Ishikawa (cell line): ENCODE measurements at regions not wholly inside any gene's neighbourhood (a gene's known extent, or its start where the extent isn't known, plus 50 kb on each side); places are given as distances from the start of the nearest gene placed in this dataset.

Source experiments
- CEBPB ChIP-seq: IDR thresholded peaks from 2 replicates; pipeline ENCODE4 v1.6.1; 2012
- CREB1 ChIP-seq: IDR thresholded peaks from 2 replicates; pipeline ENCODE4 v1.6.1; 2012; ENCODE audit warnings: low read depth
- EGR1 ChIP-seq: IDR thresholded peaks from 2 replicates; pipeline ENCODE4 v1.6.1; 2012
- EP300 ChIP-seq: IDR thresholded peaks from 2 replicates; pipeline ENCODE4 v1.6.1; 2012; ENCODE audit warnings: borderline replicate concordance
- FOXM1 ChIP-seq: IDR thresholded peaks from 2 replicates; pipeline ENCODE4 v1.6.1; 2012; ENCODE audit warnings: low read depth, borderline replicate concordance
- NFIC ChIP-seq: IDR thresholded peaks from 2 replicates; pipeline ENCODE4 v1.6.1; 2012
- RAD21 ChIP-seq: IDR thresholded peaks from 2 replicates; pipeline ENCODE4 v1.6.1; 2012; ENCODE audit warnings: low read depth
- TAF1 ChIP-seq: IDR thresholded peaks from 2 replicates; pipeline ENCODE4 v1.6.1; 2012; ENCODE audit warnings: low read depth, mild to moderate bottlenecking
- TCF12 ChIP-seq: IDR thresholded peaks from 2 replicates; pipeline ENCODE4 v1.6.1; 2012; ENCODE audit warnings: low read depth
- TEAD4 ChIP-seq: IDR thresholded peaks from 2 replicates; pipeline ENCODE4 v1.6.1; 2012
- USF1 ChIP-seq: IDR thresholded peaks from 2 replicates; pipeline ENCODE4 v1.6.1; 2012
- YY1 ChIP-seq: IDR thresholded peaks from 2 replicates; pipeline ENCODE4 v1.6.1; 2012; ENCODE audit warnings: low read depth
- ZBTB7A ChIP-seq: IDR thresholded peaks from 2 replicates; pipeline ENCODE4 v1.6.1; 2012; ENCODE audit warnings: low read depth
- TF ChIP-seq, protein P1 (sequence below): IDR thresholded peaks from 2 replicates; pipeline ENCODE4 v1.6.1; 2012
- TF ChIP-seq, protein P2 (sequence below): IDR thresholded peaks from 2 replicates; pipeline ENCODE4 v1.6.1; 2012; ENCODE audit warnings: low read depth, mild to moderate bottlenecking

DNA sequence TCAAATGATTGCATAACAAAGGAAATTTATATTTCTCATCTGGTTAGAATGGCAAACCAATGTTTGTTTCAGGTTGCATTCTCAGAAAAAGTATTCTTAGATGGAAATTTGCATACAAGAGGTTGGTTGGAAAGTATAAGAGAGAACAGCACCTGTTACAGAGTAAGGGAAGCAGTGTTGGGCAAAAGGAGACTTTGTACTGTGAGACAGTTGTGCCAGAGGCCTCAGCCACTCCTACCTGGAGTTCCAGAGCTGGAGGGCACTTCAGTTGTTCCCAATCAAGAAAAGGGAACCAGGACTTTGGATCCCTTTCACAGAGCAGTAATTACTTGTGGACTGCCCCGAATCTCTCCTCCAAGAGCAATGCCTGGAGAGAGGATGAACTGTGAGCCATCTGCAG is 81.8 kb downstream of the SPRY2 start:
- TF ChIP-seq, protein P1, sequence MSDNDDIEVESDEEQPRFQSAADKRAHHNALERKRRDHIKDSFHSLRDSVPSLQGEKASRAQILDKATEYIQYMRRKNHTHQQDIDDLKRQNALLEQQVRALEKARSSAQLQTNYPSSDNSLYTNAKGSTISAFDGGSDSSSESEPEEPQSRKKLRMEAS, result no peak
- TF ChIP-seq EP300, result no peak
- TF ChIP-seq RAD21, result no peak

- TF ChIP-seq, protein P2, sequence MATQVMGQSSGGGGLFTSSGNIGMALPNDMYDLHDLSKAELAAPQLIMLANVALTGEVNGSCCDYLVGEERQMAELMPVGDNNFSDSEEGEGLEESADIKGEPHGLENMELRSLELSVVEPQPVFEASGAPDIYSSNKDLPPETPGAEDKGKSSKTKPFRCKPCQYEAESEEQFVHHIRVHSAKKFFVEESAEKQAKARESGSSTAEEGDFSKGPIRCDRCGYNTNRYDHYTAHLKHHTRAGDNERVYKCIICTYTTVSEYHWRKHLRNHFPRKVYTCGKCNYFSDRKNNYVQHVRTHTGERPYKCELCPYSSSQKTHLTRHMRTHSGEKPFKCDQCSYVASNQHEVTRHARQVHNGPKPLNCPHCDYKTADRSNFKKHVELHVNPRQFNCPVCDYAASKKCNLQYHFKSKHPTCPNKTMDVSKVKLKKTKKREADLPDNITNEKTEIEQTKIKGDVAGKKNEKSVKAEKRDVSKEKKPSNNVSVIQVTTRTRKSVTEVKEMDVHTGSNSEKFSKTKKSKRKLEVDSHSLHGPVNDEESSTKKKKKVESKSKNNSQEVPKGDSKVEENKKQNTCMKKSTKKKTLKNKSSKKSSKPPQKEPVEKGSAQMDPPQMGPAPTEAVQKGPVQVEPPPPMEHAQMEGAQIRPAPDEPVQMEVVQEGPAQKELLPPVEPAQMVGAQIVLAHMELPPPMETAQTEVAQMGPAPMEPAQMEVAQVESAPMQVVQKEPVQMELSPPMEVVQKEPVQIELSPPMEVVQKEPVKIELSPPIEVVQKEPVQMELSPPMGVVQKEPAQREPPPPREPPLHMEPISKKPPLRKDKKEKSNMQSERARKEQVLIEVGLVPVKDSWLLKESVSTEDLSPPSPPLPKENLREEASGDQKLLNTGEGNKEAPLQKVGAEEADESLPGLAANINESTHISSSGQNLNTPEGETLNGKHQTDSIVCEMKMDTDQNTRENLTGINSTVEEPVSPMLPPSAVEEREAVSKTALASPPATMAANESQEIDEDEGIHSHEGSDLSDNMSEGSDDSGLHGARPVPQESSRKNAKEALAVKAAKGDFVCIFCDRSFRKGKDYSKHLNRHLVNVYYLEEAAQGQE, result no peak
- no peak for TF ChIP-seq CREB1
- TF ChIP-seq TCF12, result no peak
- TF ChIP-seq USF1, result no peak
- TF ChIP-seq TEAD4, result no peak
Observed at GRCh38 chr13:80256352-80256932, 84.5 kb downstream of the SPRY2 start.

- TF ChIP-seq, protein P1, result no peak
- TF ChIP-seq TAF1 (no peak), NFIC (no peak), ZBTB7A (no peak), TCF12 (no peak), YY1 (no peak), RAD21 (no peak)
Observed at GRCh38 chr13:80255946-80256345, 85.0 kb downstream of the SPRY2 start.

- TF ChIP-seq NFIC, result peak; percentile 67
- TF ChIP-seq RAD21, result peak; percentile 24; the same call in 1 of the 2 replicates
- no peak for TF ChIP-seq ZBTB7A
Observed at GRCh38 chr13:80251403-80251802, 89.5 kb downstream of the SPRY2 start.

- no peak for TF ChIP-seq EGR1
- no peak for TF ChIP-seq YY1
- TF ChIP-seq NFIC, result no peak
- TF ChIP-seq, protein P1, result no peak
- TF ChIP-seq TCF12, result no peak
- TF ChIP-seq EP300, result no peak
- TF ChIP-seq, protein P2, result no peak
- TF ChIP-seq CEBPB, result no peak
- no peak for TF ChIP-seq TEAD4
- TF ChIP-seq FOXM1, result no peak
- TF ChIP-seq ZBTB7A, result no peak
- no peak for TF ChIP-seq USF1
- no peak for TF ChIP-seq TAF1
Observed at GRCh38 chr13:80250213-80250810, 90.6 kb downstream of the SPRY2 start.

GRCh38 chr13:80249516-80250212 is 91.3 kb downstream of the SPRY2 start:
- TF ChIP-seq RAD21 (no peak), NFIC (no peak), TCF12 (no peak), USF1 (no peak), ZBTB7A (no peak), CEBPB (no peak), EGR1 (no peak), EP300 (no peak), TAF1 (no peak), TEAD4 (no peak), YY1 (no peak), CREB1 (no peak)
- TF ChIP-seq, protein P1, result no peak
- TF ChIP-seq, protein P2, result no peak
